ENCODE measurements at regions not wholly inside any gene's neighbourhood (a gene's known extent, or its start where the extent isn't known, plus 50 kb on each side); places are given as distances from the start of the nearest gene placed in this dataset.
"Not testable (repeated sequence)": the region's sequence is repeated elsewhere in the genome, so short reads cannot be mapped to it uniquely, and the experiment has no call there.

GRCh38 chr2:221758076-221758475, 186.0 kb upstream of the EPHA4 start:
- DNase-seq (ENCODE audit: low spot score) = no peak

- no peak for DNase-seq (ENCODE audit: low spot score)
Measured at GRCh38 chr2:221753401-221753800, 181.3 kb upstream of the EPHA4 start.

DNA sequence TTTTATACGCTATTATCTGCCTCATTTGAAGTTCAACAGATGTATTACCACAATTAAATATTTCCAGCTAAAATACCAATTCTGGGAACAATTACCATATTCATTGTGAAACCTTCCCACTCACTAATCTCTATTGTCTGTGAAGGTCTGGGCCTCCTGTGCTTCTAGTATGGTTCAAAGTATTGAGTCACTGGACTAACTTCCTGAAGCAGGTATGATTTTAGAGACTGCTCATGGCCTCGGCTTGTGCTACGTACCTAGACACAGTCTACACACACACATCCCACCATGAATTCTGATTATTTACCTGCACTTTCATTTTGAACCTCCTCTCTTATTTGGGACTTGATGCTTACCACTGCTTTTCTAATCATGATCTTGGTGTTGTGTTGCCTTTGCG, 180.7 kb upstream of the EPHA4 start:
- DNase-seq (ENCODE audit: low spot score) = no peak

DNA sequence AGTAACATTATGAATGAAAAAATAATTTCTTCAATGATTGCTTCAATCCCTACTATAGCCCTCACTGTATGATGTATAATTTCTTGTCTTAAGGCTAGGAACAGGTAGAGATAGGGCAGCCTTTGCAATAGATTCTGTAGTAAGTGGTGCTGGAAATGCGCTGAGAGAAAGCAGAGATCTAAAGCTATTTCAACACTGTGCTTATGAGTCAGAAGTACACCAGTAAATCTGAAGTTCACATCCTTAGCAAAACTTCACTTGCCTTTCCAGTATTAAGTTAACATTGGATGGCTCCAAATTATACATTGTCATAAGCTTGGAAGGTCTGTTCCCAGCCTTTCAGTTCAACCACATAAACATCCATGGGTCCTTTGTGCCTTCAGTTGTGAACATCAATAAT, 178.2 kb upstream of the EPHA4 start:
- no peak for DNase-seq (ENCODE audit: low spot score)

- no peak for DNase-seq (ENCODE audit: low spot score)
Measured at GRCh38 chr2:221747289-221747972, 175.3 kb upstream of the EPHA4 start.

DNA sequence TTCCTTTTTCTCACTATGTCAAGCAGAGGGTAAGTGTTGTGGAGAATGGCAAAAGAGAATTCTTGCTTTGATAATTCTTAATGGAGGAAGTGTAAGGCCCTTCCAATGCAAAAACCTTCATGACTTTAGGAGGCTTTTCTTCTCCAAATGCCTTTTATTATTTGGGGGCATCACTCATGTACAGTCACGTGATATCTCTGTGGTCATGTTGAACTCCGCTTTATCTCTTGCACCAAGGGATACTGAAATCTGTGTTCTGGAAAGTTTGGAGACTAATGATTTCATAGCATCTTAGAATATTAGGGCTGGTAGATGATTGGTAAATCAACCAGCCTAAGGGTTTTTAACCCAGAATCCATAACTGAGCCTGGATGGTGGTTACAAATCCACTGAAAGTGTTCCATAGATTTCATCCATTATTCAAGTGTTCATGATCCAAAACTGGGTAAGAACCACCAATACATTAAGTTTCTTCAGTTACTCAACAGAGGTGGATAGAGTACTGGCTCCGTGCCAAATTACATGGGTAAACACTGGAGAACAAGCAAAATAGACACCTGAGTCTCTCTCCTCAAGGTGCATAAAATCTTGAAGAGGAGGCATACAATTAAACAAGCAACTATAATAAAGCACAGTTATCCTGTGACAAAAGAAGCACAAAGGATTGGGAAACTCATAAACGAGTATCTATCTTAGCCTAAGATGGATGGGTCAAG, 169.6 kb upstream of the EPHA4 start:
- DNase-seq (ENCODE audit: low spot score) = no peak

DNA sequence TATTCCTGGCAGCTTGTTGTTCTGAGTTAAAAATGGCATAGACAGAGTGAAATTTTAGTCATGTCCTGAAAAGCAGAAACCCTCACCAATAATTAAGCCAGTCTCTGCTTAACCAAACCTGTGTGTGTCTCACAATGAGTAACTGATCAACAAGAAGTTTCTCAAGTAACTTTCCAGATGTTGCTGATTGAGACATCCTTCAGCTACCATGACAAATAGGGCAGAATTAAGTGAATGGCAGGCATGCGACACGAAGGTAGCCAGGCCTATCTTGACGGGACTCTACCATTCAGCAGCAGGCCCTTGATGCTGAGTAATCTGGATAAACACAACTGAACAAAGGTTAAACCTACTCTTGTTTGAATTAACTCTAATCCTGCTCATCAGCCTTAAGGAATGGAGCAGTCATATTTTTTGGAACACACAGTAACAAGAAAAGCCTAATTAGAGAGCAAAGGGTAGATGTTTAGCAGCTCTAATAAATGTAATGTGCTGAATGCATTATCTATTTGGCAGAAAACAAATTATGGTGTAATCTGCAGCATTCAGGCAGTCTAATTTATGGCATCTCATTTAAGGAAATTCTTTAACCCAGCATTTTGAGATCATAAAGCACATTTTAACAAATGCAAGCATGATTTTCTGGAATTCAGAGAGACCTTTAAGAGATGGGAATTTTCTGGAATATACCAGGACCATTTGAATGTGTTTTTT, 159.5 kb upstream of the EPHA4 start:
- no peak for DNase-seq (ENCODE audit: low spot score)

GRCh38 chr2:221726894-221727513, 154.9 kb upstream of the EPHA4 start:
- DNase-seq (ENCODE audit: low spot score) = no peak

- no peak for DNase-seq (ENCODE audit: low spot score)
Measured at GRCh38 chr2:221724631-221725203, 152.6 kb upstream of the EPHA4 start.

DNA sequence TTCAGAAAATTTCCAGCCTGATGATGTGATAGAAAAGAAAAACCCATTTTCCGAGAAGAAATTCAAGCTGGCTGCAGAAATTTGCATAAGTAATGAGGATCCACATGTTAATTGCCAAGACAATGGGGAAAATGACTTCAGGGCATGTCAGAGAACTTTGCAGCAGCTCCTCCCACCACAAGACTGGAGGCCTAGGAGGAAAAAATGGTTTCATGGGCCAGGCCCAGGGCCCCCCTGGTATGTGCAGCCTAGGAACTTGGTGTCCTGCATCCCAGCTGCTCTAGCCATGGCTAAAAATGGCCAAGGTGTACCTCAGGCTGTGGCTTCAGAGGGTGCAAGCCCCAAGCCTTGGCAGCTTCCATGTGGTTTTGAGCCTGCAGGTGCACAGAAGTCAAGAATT, 152.0 kb upstream of the EPHA4 start:
- DNase-seq (ENCODE audit: low spot score) = not testable (repeated sequence)

GRCh38 chr2:221716426-221717303, 144.6 kb upstream of the EPHA4 start:
- DNase-seq (ENCODE audit: low spot score) = no peak

- no peak for DNase-seq (ENCODE audit: low spot score)
Measured at GRCh38 chr2:221715523-221716247, 143.6 kb upstream of the EPHA4 start.

GRCh38 chr2:221710744-221711143, 138.6 kb upstream of the EPHA4 start:
- no peak for DNase-seq (ENCODE audit: low spot score)

- no peak for DNase-seq (ENCODE audit: low spot score)
Measured at GRCh38 chr2:221708902-221709301, 136.8 kb upstream of the EPHA4 start.

DNA sequence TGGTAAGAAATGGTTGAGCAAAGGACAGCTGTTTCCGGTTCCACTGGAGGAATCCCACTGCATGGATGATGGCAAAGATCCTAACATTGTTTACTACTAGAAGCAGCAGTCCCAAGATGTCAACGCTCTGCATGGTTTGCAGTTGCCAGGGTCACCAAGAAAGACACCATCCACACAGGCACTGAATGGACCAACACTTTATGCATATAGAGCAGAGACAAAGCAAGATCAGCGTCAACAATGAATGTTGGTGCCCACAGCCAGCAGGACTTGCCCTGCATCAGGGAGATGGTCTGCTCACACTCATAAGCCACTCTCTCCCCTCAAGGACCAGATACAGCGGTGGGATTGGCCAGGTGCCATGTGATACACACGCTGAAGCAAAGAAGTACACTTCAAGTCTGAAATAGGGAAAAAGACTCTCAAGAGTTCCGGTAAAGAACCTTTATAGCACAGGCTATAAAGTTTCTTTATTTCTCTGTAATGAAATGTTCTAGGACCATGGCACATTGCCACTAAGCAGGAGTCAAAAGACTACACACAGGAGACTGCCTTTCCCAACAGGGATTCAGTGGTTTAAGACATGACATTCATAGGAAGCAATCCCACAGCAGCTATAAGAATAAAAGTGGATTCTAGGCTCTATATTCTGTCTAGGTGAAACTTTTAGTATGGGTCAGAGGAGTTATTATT, 133.2 kb upstream of the EPHA4 start:
- DNase-seq (ENCODE audit: low spot score) = no peak

GRCh38 chr2:221704442-221704841, 132.3 kb upstream of the EPHA4 start:
- no peak for DNase-seq (ENCODE audit: low spot score)

GRCh38 chr2:221693365-221693764, 121.3 kb upstream of the EPHA4 start:
- no peak for DNase-seq (ENCODE audit: low spot score)

DNA sequence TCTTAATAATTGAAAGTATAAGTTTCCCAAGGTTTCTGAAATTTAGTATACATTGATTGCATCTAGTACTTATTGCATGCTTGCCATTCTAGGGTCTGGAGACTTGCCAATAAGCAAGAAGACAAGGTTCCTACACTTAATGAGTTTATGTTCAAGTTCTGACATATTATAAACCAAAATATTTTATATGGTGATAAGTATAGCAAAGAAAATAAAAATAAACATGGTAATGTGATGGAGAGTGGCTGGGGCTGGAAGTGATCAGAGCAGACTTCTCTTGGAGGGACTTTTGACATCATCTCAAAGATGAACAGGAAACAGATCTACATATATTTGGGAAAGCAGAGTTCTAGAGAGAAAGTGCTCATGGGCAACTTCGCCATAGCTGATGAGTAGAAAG, 119.5 kb upstream of the EPHA4 start:
- DNase-seq (ENCODE audit: low spot score) = no peak

GRCh38 chr2:221689140-221689539, 117.0 kb upstream of the EPHA4 start:
- DNase-seq (ENCODE audit: low spot score) = no peak

GRCh38 chr2:221680548-221680947, 108.4 kb upstream of the EPHA4 start:
- no peak for DNase-seq (ENCODE audit: low spot score)
